Osteoblast (primary cell): ENCODE measurements at regions not wholly inside any gene's neighbourhood (a gene's known extent, or its start where the extent isn't known, plus 50 kb on each side); places are given as distances from the start of the nearest gene placed in this dataset.

Experiments
- DNase-seq: peaks from one replicate; pipeline ENCODE4 v3.0.0; 2011; ENCODE audit warnings: low spot score, mixed read lengths; ENCODE audit not compliant: insufficient read length; ENCODE audit errors: missing footprints
- H2AFZ ChIP-seq: 2 replicates; pipeline ENCODE4 v1.6.0; 2011; ENCODE audit warnings: mild to moderate bottlenecking, low read length
- H3K27ac ChIP-seq: 2 replicates; pipeline ENCODE4 v1.5.1; 2011; ENCODE audit warnings: mild to moderate bottlenecking, low read depth, low read length, moderate library complexity
- H3K27me3 ChIP-seq: 2 replicates; pipeline ENCODE4 v1.6.0; 2012; ENCODE audit warnings: mild to moderate bottlenecking, control low read depth, inconsistent platforms, low read length, moderate library complexity; ENCODE audit not compliant: insufficient read depth
- H3K36me3 ChIP-seq: 2 replicates; pipeline ENCODE4 v1.5.1; 2011; ENCODE audit warnings: mild to moderate bottlenecking, low read length, control low read depth, moderate library complexity; ENCODE audit not compliant: insufficient read depth
- H3K4me1 ChIP-seq: 2 replicates; pipeline ENCODE4 v1.5.1; 2011; ENCODE audit warnings: mild to moderate bottlenecking, low read length, control low read depth, moderate library complexity; ENCODE audit not compliant: insufficient read depth
- H3K4me2 ChIP-seq: 2 replicates; pipeline ENCODE4 v1.6.0; 2011; ENCODE audit warnings: mild to moderate bottlenecking, low read length; ENCODE audit not compliant: insufficient read depth
- H3K4me3 ChIP-seq: fragments of 200-600 bp; sonication (generic); 3 replicates; pipeline ENCODE4 v1.5.1; 2012; ENCODE audit warnings: mild to moderate bottlenecking, low read length, inconsistent platforms; ENCODE audit not compliant: insufficient read depth
- H3K79me2 ChIP-seq: 2 replicates; pipeline ENCODE4 v1.6.0; 2012; ENCODE audit warnings: mild to moderate bottlenecking, low read length, control low read depth, inconsistent platforms; ENCODE audit not compliant: insufficient read depth
- H3K9me3 ChIP-seq: 2 replicates; pipeline ENCODE4 v1.5.1; 2011; ENCODE audit warnings: low read depth, low read length, control low read depth
- H4K20me1 ChIP-seq: 2 replicates; pipeline ENCODE4 v1.6.0; 2012; ENCODE audit warnings: mild to moderate bottlenecking, low read length, control low read depth; ENCODE audit not compliant: insufficient read depth
- TF ChIP-seq, protein P1 (sequence below): IDR thresholded peaks from 2 replicates; pipeline ENCODE4 v1.5.1; 2011; ENCODE audit warnings: mild to moderate bottlenecking, low read depth, low read length, moderate library complexity; ENCODE audit errors: extremely low read depth

DNA sequence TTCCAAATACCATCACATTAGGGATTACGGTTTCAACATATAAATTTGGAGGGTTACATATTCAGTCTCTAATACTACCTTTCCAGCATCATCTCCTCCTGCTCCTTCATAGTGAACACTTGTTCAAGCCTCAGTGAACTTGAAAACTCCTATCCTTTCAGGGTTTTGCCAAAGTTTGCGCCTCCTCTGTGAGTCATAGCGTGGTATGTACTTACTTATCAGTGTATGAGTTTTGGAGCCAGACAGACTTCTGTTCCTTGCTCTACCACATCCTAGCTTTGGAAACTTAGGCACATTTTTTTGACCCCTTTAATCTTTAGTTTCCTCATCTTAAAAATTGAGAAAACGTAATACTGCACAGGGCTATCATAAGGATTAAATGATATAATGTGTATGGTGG lies 160.1 kb upstream of the ZC3H12C start:
- Histone ChIP-seq H3K4me3 (no peak overlapping the region), H2AFZ (no peak overlapping the region), H3K27ac (no peak overlapping the region), H3K27me3 (no peaks in the 10 kb centered on the region), H4K20me1 (no peaks in the 10 kb centered on the region), H3K4me2 (no peak overlapping the region), H3K79me2 (no peaks in the 10 kb centered on the region), H3K9me3 (no peaks in the 10 kb centered on the region), H3K4me1 (no peaks in the 10 kb centered on the region), H3K36me3 (no peaks in the 10 kb centered on the region)
- no peak for DNase-seq
- TF ChIP-seq, protein P1, sequence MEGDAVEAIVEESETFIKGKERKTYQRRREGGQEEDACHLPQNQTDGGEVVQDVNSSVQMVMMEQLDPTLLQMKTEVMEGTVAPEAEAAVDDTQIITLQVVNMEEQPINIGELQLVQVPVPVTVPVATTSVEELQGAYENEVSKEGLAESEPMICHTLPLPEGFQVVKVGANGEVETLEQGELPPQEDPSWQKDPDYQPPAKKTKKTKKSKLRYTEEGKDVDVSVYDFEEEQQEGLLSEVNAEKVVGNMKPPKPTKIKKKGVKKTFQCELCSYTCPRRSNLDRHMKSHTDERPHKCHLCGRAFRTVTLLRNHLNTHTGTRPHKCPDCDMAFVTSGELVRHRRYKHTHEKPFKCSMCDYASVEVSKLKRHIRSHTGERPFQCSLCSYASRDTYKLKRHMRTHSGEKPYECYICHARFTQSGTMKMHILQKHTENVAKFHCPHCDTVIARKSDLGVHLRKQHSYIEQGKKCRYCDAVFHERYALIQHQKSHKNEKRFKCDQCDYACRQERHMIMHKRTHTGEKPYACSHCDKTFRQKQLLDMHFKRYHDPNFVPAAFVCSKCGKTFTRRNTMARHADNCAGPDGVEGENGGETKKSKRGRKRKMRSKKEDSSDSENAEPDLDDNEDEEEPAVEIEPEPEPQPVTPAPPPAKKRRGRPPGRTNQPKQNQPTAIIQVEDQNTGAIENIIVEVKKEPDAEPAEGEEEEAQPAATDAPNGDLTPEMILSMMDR = no peak

DNA sequence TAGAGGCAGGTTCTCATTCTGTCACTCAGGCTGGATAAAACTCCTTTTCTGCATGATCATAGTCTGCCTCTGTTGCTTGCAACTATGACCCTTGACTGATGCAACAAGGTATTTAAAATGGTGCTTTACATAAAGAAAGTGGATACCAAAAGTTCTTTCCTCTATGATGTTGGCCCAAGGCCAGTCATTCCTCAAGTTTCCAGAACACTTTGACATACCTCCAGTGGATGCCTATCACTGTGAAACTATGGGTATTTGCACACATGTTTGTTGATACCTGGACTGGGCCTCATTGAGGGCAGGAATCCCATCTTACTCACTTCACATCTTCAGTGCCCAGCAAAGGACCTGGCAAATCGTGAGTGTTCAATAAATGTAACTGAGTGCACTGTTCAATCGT lies 159.0 kb upstream of the ZC3H12C start:
- H3K4me3 ChIP-seq = no peak overlapping the region
- no peak overlapping the region for H3K27ac ChIP-seq
- no peak for DNase-seq
- H2AFZ ChIP-seq = no peak overlapping the region
- H4K20me1 ChIP-seq = no peaks in the 10 kb centered on the region
- H3K4me2 ChIP-seq = no peak overlapping the region
- no peaks in the 10 kb centered on the region for H3K4me1 ChIP-seq
- TF ChIP-seq, protein P1 = no peak
- H3K9me3 ChIP-seq = no peaks in the 10 kb centered on the region
- no peaks in the 10 kb centered on the region for H3K27me3 ChIP-seq
- no peaks in the 10 kb centered on the region for H3K36me3 ChIP-seq
- no peaks in the 10 kb centered on the region for H3K79me2 ChIP-seq

DNA sequence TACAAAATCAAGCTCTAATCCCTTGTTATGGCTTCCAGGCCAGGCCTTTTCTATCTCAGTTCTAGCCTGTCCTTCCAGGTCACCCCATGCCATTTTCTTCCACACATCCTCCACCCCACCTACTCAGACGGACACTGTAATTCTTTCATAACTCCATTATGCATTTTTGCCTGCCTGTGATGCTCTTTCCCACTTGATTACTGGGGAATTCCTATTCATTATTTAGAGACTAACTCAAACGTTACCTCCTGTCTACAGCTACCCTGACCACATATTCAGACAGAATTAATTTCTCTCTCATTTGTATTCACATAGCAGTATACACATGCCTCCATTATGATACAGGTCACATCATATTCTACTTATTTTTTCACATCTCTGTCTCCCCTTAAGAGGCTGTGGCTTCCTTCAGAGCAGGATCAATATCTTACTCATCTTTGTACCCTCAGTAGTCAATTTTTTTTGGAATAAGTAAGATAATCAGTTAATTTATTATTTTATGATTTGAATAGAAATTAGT lies 156.5 kb upstream of the ZC3H12C start:
- Histone ChIP-seq H3K4me1 (no peaks in the 10 kb centered on the region), H3K36me3 (no peaks in the 10 kb centered on the region), H3K9me3 (no peaks in the 10 kb centered on the region), H3K79me2 (no peaks in the 10 kb centered on the region), H3K4me3 (no peak overlapping the region), H2AFZ (no peak overlapping the region), H3K4me2 (no peak overlapping the region), H4K20me1 (no peaks in the 10 kb centered on the region), H3K27me3 (no peaks in the 10 kb centered on the region), H3K27ac (no peak overlapping the region)
- TF ChIP-seq, protein P1 = no peak
- no peak for DNase-seq

DNA sequence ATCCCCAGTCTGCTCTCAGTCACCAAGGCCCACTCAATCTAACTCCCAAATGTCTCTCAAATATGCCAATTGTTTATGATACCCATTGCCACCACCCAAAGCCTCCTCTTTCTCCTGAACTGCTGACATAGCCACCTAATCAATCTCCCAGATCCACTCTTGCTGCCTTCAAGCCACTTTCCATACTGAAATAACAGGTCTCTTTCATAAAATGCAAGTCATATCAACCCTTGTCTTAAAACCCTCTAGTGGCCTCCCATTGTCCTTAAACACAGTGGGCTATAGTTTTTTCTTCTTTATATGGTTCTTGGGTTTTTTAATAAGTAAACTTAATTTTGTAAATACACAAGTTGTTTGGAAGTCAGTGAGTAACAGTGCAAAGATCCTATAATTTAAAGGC lies 155.2 kb upstream of the ZC3H12C start:
- no peaks in the 10 kb centered on the region for H3K79me2 ChIP-seq
- H4K20me1 ChIP-seq = no peaks in the 10 kb centered on the region
- DNase-seq = no peak

More for the DNA sequence above, 155.2 kb upstream of the ZC3H12C start:
- H3K4me2 ChIP-seq = no peak overlapping the region
- no peak overlapping the region for H3K4me3 ChIP-seq
- H3K9me3 ChIP-seq = no peaks in the 10 kb centered on the region
- H3K36me3 ChIP-seq = no peaks in the 10 kb centered on the region
- no peak overlapping the region for H2AFZ ChIP-seq
- no peaks in the 10 kb centered on the region for H3K4me1 ChIP-seq
- TF ChIP-seq, protein P1 = no peak
- H3K27ac ChIP-seq = no peak overlapping the region
- no peaks in the 10 kb centered on the region for H3K27me3 ChIP-seq
